ENCODE measurements at regions not wholly inside any gene's neighbourhood (a gene's known extent, or its start where the extent isn't known, plus 50 kb on each side); places are given as distances from the start of the nearest gene placed in this dataset.
"Not testable (repeated sequence)": the region's sequence is repeated elsewhere in the genome, so short reads cannot be mapped to it uniquely, and the experiment has no call there.

- DNase-seq = no peak
Observed at GRCh38 chr20:59462249-59462648, 142.1 kb upstream of the PHACTR3 start.

- no peak for DNase-seq
Observed at GRCh38 chr20:59463541-59463940, 140.8 kb upstream of the PHACTR3 start.

GRCh38 chr20:59466107-59466815, 138.1 kb upstream of the PHACTR3 start:
- DNase-seq = no peak

GRCh38 chr20:59468831-59469230, 135.5 kb upstream of the PHACTR3 start:
- DNase-seq = no peak

- DNase-seq = no peak
Observed at GRCh38 chr20:59469267-59470252, 134.8 kb upstream of the PHACTR3 start.

- DNase-seq = no peak
Observed at GRCh38 chr20:59470521-59470920, 133.8 kb upstream of the PHACTR3 start.

GRCh38 chr20:59471653-59472421, 132.5 kb upstream of the PHACTR3 start:
- DNase-seq = no peak

- DNase-seq = no peak
Observed at GRCh38 chr20:59473742-59474141, 130.6 kb upstream of the PHACTR3 start.

- DNase-seq = no peak
Observed at GRCh38 chr20:59481067-59481466, 123.3 kb upstream of the PHACTR3 start.

GRCh38 chr20:59481477-59482018, 122.8 kb upstream of the PHACTR3 start:
- DNase-seq = no peak

GRCh38 chr20:59482351-59483187, 121.8 kb upstream of the PHACTR3 start:
- DNase-seq = no peak

GRCh38 chr20:59483481-59483880, 120.9 kb upstream of the PHACTR3 start:
- DNase-seq = no peak

GRCh38 chr20:59484228-59484627, 120.1 kb upstream of the PHACTR3 start:
- no peak for DNase-seq

GRCh38 chr20:59485576-59486454, 118.5 kb upstream of the PHACTR3 start:
- no peak for DNase-seq

- DNase-seq = not testable (repeated sequence)
Observed at GRCh38 chr20:59488459-59488858, 115.9 kb upstream of the PHACTR3 start.

- not testable (repeated sequence) for DNase-seq
Observed at GRCh38 chr20:59490196-59491004, 113.9 kb upstream of the PHACTR3 start.

GRCh38 chr20:59491884-59492283, 112.5 kb upstream of the PHACTR3 start:
- DNase-seq = no peak

- DNase-seq = no peak
Observed at GRCh38 chr20:59493926-59494325, 110.4 kb upstream of the PHACTR3 start.

- no peak for DNase-seq
Observed at GRCh38 chr20:59495166-59495565, 109.2 kb upstream of the PHACTR3 start.
